Coronary artery (tissue), 2 donors: ENCODE measurements at regions not wholly inside any gene's neighbourhood (a gene's known extent, or its start where the extent isn't known, plus 50 kb on each side); places are given as distances from the start of the nearest gene placed in this dataset.

Experiments used
- DNase-seq: peaks from one replicate; pipeline ENCODE4 v3.0.0-alpha.2; 2017; ENCODE audit warnings: low spot score
- H3K27ac ChIP-seq, 2 donors: fragments of 200-600 bp; sonication (generic); one replicate each; pipeline ENCODE4 v1.5.1; 2016 to 2019
- H3K4me3 ChIP-seq: fragments of 200-600 bp; sonication (generic); 2 replicates; pipeline ENCODE4 v1.5.1; 2016; ENCODE audit warnings: mild to moderate bottlenecking, moderate library complexity
- CTCF ChIP-seq: fragments of 200-600 bp; sonication (generic); IDR thresholded peaks from one replicate; pipeline ENCODE4 v1.5.1; 2019; ENCODE audit warnings: antibody characterized with exemption

- no peak for DNase-seq
- TF ChIP-seq CTCF = no peak
- no peak overlapping the region for H3K27ac ChIP-seq
- no peak overlapping the region for H3K4me3 ChIP-seq
Observed at GRCh38 chr14:25841226-25841625, 756.6 kb downstream of the NOVA1 start.

- H3K4me3 ChIP-seq = no peak overlapping the region
- DNase-seq = no peak
- H3K27ac ChIP-seq = no peak overlapping the region
- TF ChIP-seq CTCF = no peak
Observed at GRCh38 chr14:25837551-25837965, 760.3 kb downstream of the NOVA1 start.

- Histone ChIP-seq H3K27ac (no peak overlapping the region), H3K4me3 (no peak overlapping the region)
- DNase-seq = no peak
- no peak for TF ChIP-seq CTCF
Observed at GRCh38 chr14:25836636-25837035, 761.2 kb downstream of the NOVA1 start.

DNA sequence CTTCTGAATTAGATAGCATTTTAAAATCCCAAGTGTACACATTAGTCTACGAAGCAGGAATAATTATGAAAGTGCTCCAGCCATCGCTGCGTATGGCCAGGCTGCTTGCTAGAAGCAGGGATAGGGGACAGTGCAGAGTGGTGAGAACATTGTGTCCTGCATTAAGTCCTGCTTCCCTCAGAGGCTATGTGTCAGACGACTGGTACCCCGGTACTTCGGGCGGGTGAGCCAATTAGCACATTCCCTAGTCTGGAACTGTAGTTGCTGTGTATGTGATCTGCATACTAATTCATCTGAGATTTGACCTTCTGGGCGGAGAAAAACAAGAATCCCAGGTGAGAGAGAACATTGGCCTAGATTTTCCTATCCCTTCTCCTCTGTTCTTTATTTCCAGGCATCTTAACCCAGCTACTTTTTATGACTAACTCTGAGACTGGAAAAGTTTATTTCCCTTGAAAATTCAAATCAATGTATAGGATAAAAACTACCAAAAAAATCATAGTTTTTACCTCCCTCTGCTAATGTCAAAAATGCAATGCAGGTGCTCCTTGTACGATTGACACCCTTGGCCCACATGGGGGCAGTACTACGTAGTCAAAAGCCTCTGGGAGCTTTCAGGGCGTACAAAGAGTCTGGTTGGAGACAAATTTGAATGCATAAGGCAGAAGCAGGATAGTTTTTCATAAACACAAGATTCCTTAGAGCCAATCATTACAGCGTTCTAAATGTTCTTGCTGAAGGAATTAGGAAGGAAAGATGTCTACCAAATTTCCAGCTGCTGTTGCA, 764.3 kb downstream of the NOVA1 start:
- no peak for TF ChIP-seq CTCF
- Histone ChIP-seq H3K27ac (no peak overlapping the region), H3K4me3 (no peak overlapping the region)
- no peak for DNase-seq

GRCh38 chr14:25832585-25832984, 765.2 kb downstream of the NOVA1 start:
- no peak for TF ChIP-seq CTCF
- H3K27ac ChIP-seq = no peak overlapping the region
- DNase-seq = no peak
- no peak overlapping the region for H3K4me3 ChIP-seq

GRCh38 chr14:25828562-25828961, 769.3 kb downstream of the NOVA1 start:
- Histone ChIP-seq H3K4me3 (no peak overlapping the region), H3K27ac (no peak overlapping the region)
- TF ChIP-seq CTCF = no peak
- no peak for DNase-seq

GRCh38 chr14:25826105-25826504, 771.7 kb downstream of the NOVA1 start:
- Histone ChIP-seq H3K27ac (no peak overlapping the region), H3K4me3 (no peak overlapping the region)
- no peak for DNase-seq
- no peak for TF ChIP-seq CTCF
